Smooth muscle cell (in vitro differentiated cells): ENCODE measurements at regions not wholly inside any gene's neighbourhood (a gene's known extent, or its start where the extent isn't known, plus 50 kb on each side); places are given as distances from the start of the nearest gene placed in this dataset.
"Not testable (repeated sequence)": the region's sequence is repeated elsewhere in the genome, so short reads cannot be mapped to it uniquely, and the experiment has no call there.

Experiments
- DNase-seq: peaks from one replicate; lab custom pipeline; 2025; ENCODE audit not compliant: unreplicated experiment; lab: John Stamatoyannopoulos, UW
- H2AFZ ChIP-seq: fragments of 200-600 bp; sonication (generic); 2 replicates; pipeline ENCODE4 v1.6.0; 2016; ENCODE audit warnings: antibody characterized with exemption, low read depth, mild to moderate bottlenecking
- H3F3A ChIP-seq: fragments of 200-600 bp; sonication (generic); 2 replicates; pipeline ENCODE4 v1.6.0; 2017; ENCODE audit warnings: antibody characterized with exemption, low read depth
- H3K27ac ChIP-seq: fragments of 200-600 bp; sonication (generic); 2 replicates; pipeline ENCODE4 v1.5.1; 2016; ENCODE audit warnings: low read depth, mild to moderate bottlenecking
- H3K27me3 ChIP-seq: fragments of 200-600 bp; sonication (generic); 2 replicates; pipeline ENCODE4 v1.6.1; 2016; ENCODE audit warnings: low read depth, mild to moderate bottlenecking
- H3K36me3 ChIP-seq: fragments of 200-600 bp; sonication (generic); 2 replicates; pipeline ENCODE4 v1.5.1; 2016; ENCODE audit warnings: low read depth
- H3K4me1 ChIP-seq: fragments of 200-600 bp; sonication (generic); 2 replicates; pipeline ENCODE4 v1.5.1; 2016; ENCODE audit warnings: low read depth
- H3K4me2 ChIP-seq: fragments of 200-600 bp; sonication (generic); 2 replicates; pipeline ENCODE4 v1.6.0; 2016; ENCODE audit warnings: mild to moderate bottlenecking
- H3K4me3 ChIP-seq: fragments of 200-600 bp; sonication (generic); 2 replicates; pipeline ENCODE4 v1.5.1; 2016; ENCODE audit warnings: mild to moderate bottlenecking
- H3K79me2 ChIP-seq: fragments of 200-600 bp; sonication (generic); 2 replicates; pipeline ENCODE4 v1.6.0; 2016; ENCODE audit warnings: low read depth, mild to moderate bottlenecking
- H3K9ac ChIP-seq: fragments of 200-600 bp; sonication (generic); 2 replicates; pipeline ENCODE4 v1.6.0; 2016; ENCODE audit warnings: low read depth
- H3K9me3 ChIP-seq: fragments of 200-600 bp; sonication (generic); replicated peaks from 2 replicates; pipeline ENCODE4 v1.5.1; 2016; ENCODE audit warnings: low read depth
- H4K20me1 ChIP-seq: fragments of 200-600 bp; sonication (generic); 2 replicates; pipeline ENCODE4 v1.6.0; 2016; ENCODE audit warnings: low read depth
- WGBS: methylation state at CpG from one replicate; pipeline ENCODE4 v1.1.7; 2016; ENCODE audit warnings: low lambda C conversion rate; 5-methylcytosine and 5-hydroxymethylcytosine counted together
- TF ChIP-seq, protein P1 (sequence below): fragments of 200-600 bp; sonication (generic); IDR thresholded peaks from 2 replicates; pipeline ENCODE4 v1.5.1; 2017; ENCODE audit warnings: borderline replicate concordance, mild to moderate bottlenecking, antibody characterized with exemption; ENCODE audit not compliant: insufficient read depth, poor library complexity, severe bottlenecking

DNA sequence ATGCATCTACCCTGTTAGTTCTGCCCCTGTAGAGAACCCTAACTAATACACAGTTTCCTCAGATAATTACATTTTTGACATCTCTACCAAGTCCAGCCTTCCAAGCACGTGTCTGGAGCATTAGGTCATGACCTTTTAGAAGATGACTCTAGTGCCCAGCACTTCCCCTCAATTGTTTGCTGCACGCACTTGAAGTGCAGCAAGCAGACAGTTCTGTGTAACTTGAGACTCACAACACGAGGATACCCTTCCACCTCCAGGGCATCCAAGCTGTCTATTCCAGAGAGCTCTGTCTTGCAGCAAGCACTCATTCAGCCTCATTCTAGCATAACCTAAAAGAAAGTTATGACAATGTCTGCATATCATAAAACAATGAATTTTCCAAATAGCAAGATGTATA is 1410.5 kb upstream of the CDH18 start:
- WGBS = 50% methylated on average over 3 of the region's 3 CpGs
- H4K20me1 ChIP-seq = no peaks in the 10 kb centered on the region
- no peaks in the 10 kb centered on the region for H3F3A ChIP-seq
- H3K9ac ChIP-seq = no peak overlapping the region
- H3K4me1 ChIP-seq = no peaks in the 10 kb centered on the region
- no peaks in the 10 kb centered on the region for H3K79me2 ChIP-seq
- H3K27ac ChIP-seq = no peak overlapping the region
- TF ChIP-seq, protein P1, sequence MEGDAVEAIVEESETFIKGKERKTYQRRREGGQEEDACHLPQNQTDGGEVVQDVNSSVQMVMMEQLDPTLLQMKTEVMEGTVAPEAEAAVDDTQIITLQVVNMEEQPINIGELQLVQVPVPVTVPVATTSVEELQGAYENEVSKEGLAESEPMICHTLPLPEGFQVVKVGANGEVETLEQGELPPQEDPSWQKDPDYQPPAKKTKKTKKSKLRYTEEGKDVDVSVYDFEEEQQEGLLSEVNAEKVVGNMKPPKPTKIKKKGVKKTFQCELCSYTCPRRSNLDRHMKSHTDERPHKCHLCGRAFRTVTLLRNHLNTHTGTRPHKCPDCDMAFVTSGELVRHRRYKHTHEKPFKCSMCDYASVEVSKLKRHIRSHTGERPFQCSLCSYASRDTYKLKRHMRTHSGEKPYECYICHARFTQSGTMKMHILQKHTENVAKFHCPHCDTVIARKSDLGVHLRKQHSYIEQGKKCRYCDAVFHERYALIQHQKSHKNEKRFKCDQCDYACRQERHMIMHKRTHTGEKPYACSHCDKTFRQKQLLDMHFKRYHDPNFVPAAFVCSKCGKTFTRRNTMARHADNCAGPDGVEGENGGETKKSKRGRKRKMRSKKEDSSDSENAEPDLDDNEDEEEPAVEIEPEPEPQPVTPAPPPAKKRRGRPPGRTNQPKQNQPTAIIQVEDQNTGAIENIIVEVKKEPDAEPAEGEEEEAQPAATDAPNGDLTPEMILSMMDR = no peak
- no peak overlapping the region for H3K4me3 ChIP-seq
- H3K9me3 ChIP-seq = no peaks in the 10 kb centered on the region
- H3K27me3 ChIP-seq = no peaks in the 10 kb centered on the region
- no peak overlapping the region for H3K4me2 ChIP-seq
- H2AFZ ChIP-seq = no peak overlapping the region
- no peaks in the 10 kb centered on the region for H3K36me3 ChIP-seq
- no peak for DNase-seq

DNA sequence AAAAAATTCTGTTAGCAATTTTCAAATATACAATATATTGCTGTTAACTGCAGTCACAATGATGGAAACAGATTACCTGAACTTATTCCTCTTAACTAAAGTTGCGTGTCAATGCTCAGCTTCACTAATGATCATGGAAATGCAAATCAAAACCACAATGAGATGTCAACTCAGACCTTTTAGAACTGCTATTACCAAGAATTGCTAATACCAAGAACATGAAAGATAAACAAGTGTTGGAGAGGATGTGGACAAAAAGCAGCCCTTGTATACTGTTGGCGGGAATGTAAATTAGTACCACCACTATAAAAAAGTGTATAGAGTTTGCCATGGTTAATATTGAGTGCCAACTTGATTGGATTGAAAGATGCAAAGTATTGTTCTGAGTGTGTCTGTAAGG is 1409.7 kb upstream of the CDH18 start:
- no peak overlapping the region for H2AFZ ChIP-seq
- no peak overlapping the region for H3K4me3 ChIP-seq
- no peaks in the 10 kb centered on the region for H4K20me1 ChIP-seq
- TF ChIP-seq, protein P1 = no peak
- no peaks in the 10 kb centered on the region for H3F3A ChIP-seq
- no peaks in the 10 kb centered on the region for H3K9me3 ChIP-seq
- WGBS = 97% methylated on average over 2 of the region's 2 CpGs
- no peak for DNase-seq
- H3K36me3 ChIP-seq = no peaks in the 10 kb centered on the region
- no peaks in the 10 kb centered on the region for H3K27me3 ChIP-seq
- H3K79me2 ChIP-seq = no peaks in the 10 kb centered on the region
- no peak overlapping the region for H3K27ac ChIP-seq
- H3K4me1 ChIP-seq = no peaks in the 10 kb centered on the region
- H3K4me2 ChIP-seq = no peak overlapping the region
- no peak overlapping the region for H3K9ac ChIP-seq

DNA sequence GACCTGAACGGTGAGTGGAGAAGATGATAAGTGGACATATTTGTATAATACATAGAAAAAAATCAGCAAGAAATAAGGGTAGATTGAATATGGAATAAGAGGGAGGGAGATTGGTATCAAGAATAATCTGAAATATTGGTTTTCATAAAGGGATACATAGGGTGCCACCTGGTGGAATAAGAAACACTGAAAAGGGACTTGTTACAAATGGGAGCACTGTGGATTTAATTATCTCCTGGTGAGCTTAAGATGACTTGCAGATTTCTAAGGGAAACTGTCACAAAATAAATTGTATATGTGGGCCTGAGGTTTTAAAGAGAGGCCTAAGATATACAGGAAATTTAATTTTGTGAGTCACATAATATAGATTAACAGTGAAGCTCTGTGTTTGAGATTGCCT is 1403.5 kb upstream of the CDH18 start:
- no peaks in the 10 kb centered on the region for H3K27me3 ChIP-seq
- no peaks in the 10 kb centered on the region for H3K79me2 ChIP-seq
- no peak overlapping the region for H2AFZ ChIP-seq
- H3K9ac ChIP-seq = no peak overlapping the region
- no peak for DNase-seq
- H3K9me3 ChIP-seq = no peaks in the 10 kb centered on the region
- WGBS = 81% methylated on average over 1 of the region's 1 CpG
- H3K36me3 ChIP-seq = no peaks in the 10 kb centered on the region
- H3K4me2 ChIP-seq = no peak overlapping the region
- no peak overlapping the region for H3K27ac ChIP-seq
- no peak overlapping the region for H3K4me3 ChIP-seq
- H3K4me1 ChIP-seq = no peaks in the 10 kb centered on the region
- no peaks in the 10 kb centered on the region for H4K20me1 ChIP-seq
- TF ChIP-seq, protein P1 = peak; percentile 19
- no peaks in the 10 kb centered on the region for H3F3A ChIP-seq

DNA sequence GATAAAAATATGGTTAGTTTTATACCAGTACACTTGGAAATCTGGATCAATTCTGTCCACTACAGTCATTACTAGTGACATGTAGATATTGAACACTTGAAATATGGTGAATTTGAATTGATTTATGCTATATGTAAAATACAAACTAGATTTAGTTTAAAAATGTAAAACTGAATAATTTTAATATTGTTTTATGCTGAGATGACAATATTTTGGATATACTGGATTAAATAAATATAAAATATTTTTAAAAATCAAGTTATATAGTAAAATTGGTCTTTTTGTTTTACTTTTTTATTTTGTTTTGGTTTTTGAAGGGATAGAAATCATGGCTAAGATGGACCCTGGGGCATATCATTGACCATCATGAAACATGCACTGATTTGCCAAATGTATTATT is 1372.8 kb upstream of the CDH18 start:
- not testable (repeated sequence) for H2AFZ ChIP-seq, DNase-seq, H3K4me2 ChIP-seq, H3K36me3 ChIP-seq, H3K9ac ChIP-seq, H3K9me3 ChIP-seq, H3K4me1 ChIP-seq, H3K4me3 ChIP-seq, H3K27ac ChIP-seq, H3K79me2 ChIP-seq, H4K20me1 ChIP-seq, H3F3A ChIP-seq, H3K27me3 ChIP-seq

DNA sequence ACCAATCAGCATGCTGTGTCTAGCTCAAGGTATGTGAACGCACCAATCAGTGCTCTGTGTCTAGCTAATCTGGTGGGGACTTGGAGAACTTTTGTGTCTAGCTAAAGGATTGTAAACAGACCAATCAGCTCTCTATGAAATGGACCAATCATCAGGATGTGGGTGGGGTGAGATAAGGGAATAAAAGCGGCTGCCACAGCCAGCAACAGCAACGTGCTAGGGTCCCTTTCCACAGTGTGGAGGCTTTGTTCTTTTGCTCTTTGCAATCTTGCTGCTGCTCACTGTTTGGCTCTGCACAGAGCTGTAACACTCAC is 1353.9 kb upstream of the CDH18 start:
- not testable (repeated sequence) for DNase-seq, H3K9me3 ChIP-seq, H3K4me2 ChIP-seq, H3K27me3 ChIP-seq, H3K4me1 ChIP-seq, H3F3A ChIP-seq, H3K36me3 ChIP-seq, H3K27ac ChIP-seq, H3K9ac ChIP-seq, H2AFZ ChIP-seq, H4K20me1 ChIP-seq, H3K79me2 ChIP-seq
- H3K4me3 ChIP-seq = peak overlapping the region; percentile 45
- 64% methylated on average over 3 of the region's 3 CpGs for WGBS
